PC-3 (cell line): ENCODE measurements at regions not wholly inside any gene's neighbourhood (a gene's known extent, or its start where the extent isn't known, plus 50 kb on each side); places are given as distances from the start of the nearest gene placed in this dataset.

Source experiments
- ATAC-seq: fragments of 200-7000 bp; cut with Tn5 transposase; 2 replicates; pipeline ENCODE4 v1.9.1; 2020; ENCODE audit warnings: mild to moderate bottlenecking, moderate library complexity
- BruUV-seq: library from RNA; stranded (reverse); fragments of 400-500 nt; replicated peaks from 2 replicates; lab custom pipeline; 2021; lab: Mats Ljungman, UMichigan
- CTCF ChIA-PET: fragments of 300-600 bp; sonication (Branson Sonifier 250); formaldehyde crosslinking; loops from one replicate; lab custom pipeline; 2022; ENCODE audit warnings: antibody characterized with exemption; lab: Charles Lee
- POLR2A ChIA-PET: fragments of 300-600 bp; sonication (Branson Sonifier 250); formaldehyde crosslinking; loops from one replicate; lab custom pipeline; 2022; ENCODE audit warnings: antibody characterized with exemption; ENCODE audit not compliant: unreplicated experiment; lab: Charles Lee
- DNase-seq: peaks from one replicate; pipeline ENCODE4 v3.0.0-alpha.2; 2015
- H2AFZ ChIP-seq: fragments of 300-600 bp; sonication (generic); 2 replicates; pipeline ENCODE4 v1.6.0; 2016; ENCODE audit warnings: antibody characterized with exemption, low read length
- H3F3A ChIP-seq: fragments of 300-600 bp; sonication (generic); one replicate; pipeline ENCODE4 v1.6.0; 2017; ENCODE audit warnings: antibody characterized with exemption, low read length, control low read depth, mild to moderate bottlenecking; ENCODE audit not compliant: unreplicated experiment
- H3K27ac ChIP-seq: fragments of 300-600 bp; sonication (generic); 2 replicates; pipeline ENCODE4 v1.5.1; 2016; ENCODE audit warnings: mild to moderate bottlenecking, low read length
- H3K27me3 ChIP-seq: fragments of 300-600 bp; sonication (generic); 2 replicates; pipeline ENCODE4 v1.6.1; 2016; ENCODE audit warnings: low read length, mixed read lengths
- H3K36me3 ChIP-seq: fragments of 300-600 bp; sonication (generic); 2 replicates; pipeline ENCODE4 v1.6.1; 2016; ENCODE audit warnings: low read depth, mixed run types, low read length, mixed read lengths
- H3K4me1 ChIP-seq: fragments of 300-600 bp; sonication (generic); 2 replicates; pipeline ENCODE4 v1.5.1; 2016; ENCODE audit warnings: low read length; ENCODE audit not compliant: insufficient read depth
- H3K4me2 ChIP-seq: fragments of 300-600 bp; sonication (generic); 2 replicates; pipeline ENCODE4 v1.6.0; 2016; ENCODE audit warnings: low read length
- H3K4me3 ChIP-seq: fragments of 300-600 bp; sonication (generic); 2 replicates; pipeline ENCODE4 v1.5.1; 2016; ENCODE audit warnings: mild to moderate bottlenecking, low read length, mixed read lengths
- H3K79me2 ChIP-seq: fragments of 300-600 bp; sonication (generic); 2 replicates; pipeline ENCODE4 v1.6.1; 2017; ENCODE audit warnings: low read length, mixed read lengths
- H3K9ac ChIP-seq: fragments of 300-600 bp; sonication (generic); 2 replicates; pipeline ENCODE4 v1.6.0; 2016; ENCODE audit warnings: mild to moderate bottlenecking, low read length
- H3K9me2 ChIP-seq: fragments of 300-600 bp; sonication (generic); replicated peaks from 2 replicates; pipeline ENCODE4 v1.6.1; 2016; ENCODE audit warnings: mixed run types, low read length, mixed read lengths
- H3K9me3 ChIP-seq: fragments of 300-600 bp; sonication (generic); 2 replicates; pipeline ENCODE4 v1.6.1; 2016; ENCODE audit warnings: low read length, mixed read lengths
- H4K20me1 ChIP-seq: fragments of 300-600 bp; sonication (generic); 2 replicates; pipeline ENCODE4 v1.6.1; 2016; ENCODE audit warnings: low read length, mixed read lengths
- CTCF ChIP-seq: fragments of 300-600 bp; sonication (generic); conservative IDR thresholded peaks from 2 replicates; pipeline ENCODE4 v1.5.1; 2017; ENCODE audit warnings: antibody characterized with exemption, low read depth, mild to moderate bottlenecking, low read length
- EZH2 ChIP-seq: fragments of 300-600 bp; sonication (generic); IDR thresholded peaks from one replicate; pipeline ENCODE4 v1.6.1; 2017; ENCODE audit warnings: antibody characterized with exemption, mild to moderate bottlenecking, low read length; ENCODE audit not compliant: unreplicated experiment
- EZH2phosphoT487 ChIP-seq: fragments of 300-600 bp; sonication (generic); IDR thresholded peaks from 2 replicates; pipeline ENCODE4 v1.6.1; 2018; ENCODE audit warnings: mild to moderate bottlenecking, antibody characterized with exemption, low read length, borderline replicate concordance
- intact Hi-C: fragments of 100-400 bp; cut with micrococcal nuclease; formaldehyde crosslinking; loops from 2 replicates; pipeline ENCODE4 v1.9.0; 2023

GRCh38 chr2:204479557-204479956 is 65.7 kb upstream of the PARD3B start:
- BruUV-seq: no TSS peak
- H3K27ac ChIP-seq: no peak overlapping the region
- H3K79me2 ChIP-seq: no peaks in the 10 kb centered on the region
- no peaks in the 10 kb centered on the region for H3K27me3 ChIP-seq
- H3K4me3 ChIP-seq: no peak overlapping the region
- H3K4me2 ChIP-seq: no peak overlapping the region
- H3K4me1 ChIP-seq: peaks cover 13% of the 10 kb centered on the region; the same call in 1 of the 2 replicates
- intact Hi-C loops: no loop called here
- H3F3A ChIP-seq: no peaks in the 10 kb centered on the region
- DNase-seq: peak; percentile 18
- no peak for TF ChIP-seq EZH2
- no peak for TF ChIP-seq CTCF
- TF ChIP-seq EZH2phosphoT487: no peak
- ChIA-PET POLR2A (no interaction called here), CTCF (no interaction called here)
- H2AFZ ChIP-seq: no peak overlapping the region
- H3K9me2 ChIP-seq: no peaks in the 10 kb centered on the region
- no peak overlapping the region for H3K9ac ChIP-seq
- no peaks in the 10 kb centered on the region for H4K20me1 ChIP-seq
- ATAC-seq: no peak
- no peaks in the 10 kb centered on the region for H3K36me3 ChIP-seq
- no peaks in the 10 kb centered on the region for H3K9me3 ChIP-seq

- H3K9me2 ChIP-seq: no peaks in the 10 kb centered on the region
- no peaks in the 10 kb centered on the region for H3K27me3 ChIP-seq
- no peaks in the 10 kb centered on the region for H3F3A ChIP-seq
- ChIA-PET CTCF (no interaction called here), POLR2A (no interaction called here)
- DNase-seq (no peak), ATAC-seq (no peak)
- H4K20me1 ChIP-seq: no peaks in the 10 kb centered on the region
- TF ChIP-seq EZH2phosphoT487 (no peak), EZH2 (no peak), CTCF (no peak)
- H3K9me3 ChIP-seq: no peaks in the 10 kb centered on the region
- H3K79me2 ChIP-seq: no peaks in the 10 kb centered on the region
- no peak overlapping the region for H3K4me3 ChIP-seq
- no peak overlapping the region for H3K9ac ChIP-seq
- intact Hi-C loops: no loop called here
- BruUV-seq: no TSS peak
- H3K36me3 ChIP-seq: no peaks in the 10 kb centered on the region
- no peak overlapping the region for H2AFZ ChIP-seq
- H3K4me1 ChIP-seq: peaks cover 13% of the 10 kb centered on the region; the same call in 1 of the 2 replicates
- H3K4me2 ChIP-seq: no peak overlapping the region
- no peak overlapping the region for H3K27ac ChIP-seq
Measured at GRCh38 chr2:204480676-204481075, 64.6 kb upstream of the PARD3B start.

GRCh38 chr2:204483608-204484081 is 61.6 kb upstream of the PARD3B start:
- intact Hi-C loops: no loop called here
- ChIA-PET POLR2A (no interaction called here), CTCF (no interaction called here)
- Histone ChIP-seq H3K9me2 (no peaks in the 10 kb centered on the region), H3K9ac (no peak overlapping the region), H3K4me1 (peaks cover 13% of the 10 kb centered on the region; the same call in 1 of the 2 replicates), H3K9me3 (no peaks in the 10 kb centered on the region), H3K36me3 (no peaks in the 10 kb centered on the region), H3K4me2 (no peak overlapping the region), H2AFZ (no peak overlapping the region), H4K20me1 (no peaks in the 10 kb centered on the region), H3K4me3 (no peak overlapping the region), H3K79me2 (no peaks in the 10 kb centered on the region), H3K27me3 (no peaks in the 10 kb centered on the region), H3K27ac (no peak overlapping the region), H3F3A (no peaks in the 10 kb centered on the region)
- no peak for TF ChIP-seq EZH2
- no peak for TF ChIP-seq EZH2phosphoT487
- no peak for TF ChIP-seq CTCF
- no TSS peak for BruUV-seq
- ATAC-seq: no peak
- peak; percentile 23 for DNase-seq
